H1 (cell line): ENCODE measurements at regions not wholly inside any gene's neighbourhood (a gene's known extent, or its start where the extent isn't known, plus 50 kb on each side); places are given as distances from the start of the nearest gene placed in this dataset.

Experiments used
- CTCF ChIA-PET: fragments of 300-600 bp; sonication (Branson Sonifier 250); formaldehyde crosslinking; loops from one replicate; lab custom pipeline; 2021; ENCODE audit not compliant: partially characterized antibody; lab: Charles Lee
- POLR2A ChIA-PET: fragments of 300-600 bp; sonication (Branson Sonifier 250); formaldehyde crosslinking; loops from one replicate; lab custom pipeline; 2021; ENCODE audit warnings: inconsistent platforms; ENCODE audit not compliant: partially characterized antibody; lab: Charles Lee
- DNase-seq, 2 experiments: peaks; one replicate each; pipeline versions ENCODE4 v3.0.0 to v3.0.0-alpha.2; 2010 to 2022; ENCODE audit warnings: low spot score in 2 of 2, low read depth in 1 of 2, mixed read lengths in 1 of 2
- FAIRE-seq: peaks from 2 replicates; lab custom pipeline; 2011; peaks lifted over from hg19 to GRCh38; lab: Jason Lieb, UNC
- H2AFZ ChIP-seq: 2 replicates; pipeline ENCODE4 v1.8.1; 2012; ENCODE audit warnings: low read length, inconsistent platforms
- H2AK5ac ChIP-seq: 2 replicates; pipeline ENCODE4 v1.6.1; 2013; ENCODE audit warnings: low read depth, low read length
- H2BK120ac ChIP-seq: replicated peaks from 2 replicates; pipeline ENCODE3; 2013; ENCODE audit warnings: low read depth, low read length, inconsistent platforms
- H2BK12ac ChIP-seq: 2 replicates; pipeline ENCODE4 v1.6.1; 2013; ENCODE audit warnings: low read depth, low read length
- H2BK15ac ChIP-seq: 2 replicates; pipeline ENCODE4 v1.6.1; 2013; ENCODE audit warnings: low read length
- H2BK20ac ChIP-seq: 2 replicates; pipeline ENCODE4 v1.6.1; 2013; ENCODE audit warnings: low read length
- H2BK5ac ChIP-seq: 2 replicates; pipeline ENCODE4 v1.6.1; 2013; ENCODE audit warnings: low read depth, low read length
- H3K14ac ChIP-seq: 2 replicates; pipeline ENCODE4 v1.6.1; 2013; ENCODE audit warnings: inconsistent platforms; ENCODE audit not compliant: insufficient read length
- H3K18ac ChIP-seq: 2 replicates; pipeline ENCODE4 v1.6.1; 2013; ENCODE audit warnings: low read length; ENCODE audit errors: extremely low read depth
- H3K23ac ChIP-seq: 2 replicates; pipeline ENCODE4 v1.6.1; 2013; ENCODE audit warnings: inconsistent platforms; ENCODE audit not compliant: insufficient read length
- H3K23me2 ChIP-seq: 2 replicates; pipeline ENCODE4 v1.6.1; 2013; ENCODE audit warnings: low read depth, low read length
- H3K27ac ChIP-seq: 2 replicates; pipeline ENCODE4 v1.6.1; 2011; ENCODE audit warnings: low read depth, low read length, inconsistent platforms
- H3K27me3 ChIP-seq, 4 experiments: replicated peaks in 1 of 4; 1 replicate in 1 of 4; 2 replicates in 3 of 4; pipeline versions ENCODE4 v1.6.1 to v1.8.1; 2011 to 2013; ENCODE audit warnings: low read length in 3 of 4, mild to moderate bottlenecking in 3 of 4, inconsistent platforms in 2 of 4, mixed read lengths in 2 of 4, moderate library complexity in 1 of 4; ENCODE audit not compliant: control insufficient read depth in 3 of 4, insufficient read depth in 3 of 4; ENCODE audit errors: extremely low read depth in 1 of 4
- H3K36me3 ChIP-seq, 4 experiments: 2 replicates each; pipeline versions ENCODE4 v1.6.1 to v1.8.1; 2011 to 2013; ENCODE audit warnings: mild to moderate bottlenecking in 4 of 4, low read length in 3 of 4, moderate library complexity in 2 of 4, control low read depth in 1 of 4, inconsistent platforms in 1 of 4; ENCODE audit not compliant: insufficient read depth in 4 of 4, control insufficient read depth in 2 of 4
- H3K4ac ChIP-seq: replicated peaks from 2 replicates; pipeline ENCODE3; 2013; ENCODE audit warnings: low read length, low read depth, mixed read lengths, inconsistent platforms; ENCODE audit not compliant: insufficient read length
- H3K4me1 ChIP-seq, 4 experiments: replicated peaks in 1 of 4; 1 replicate in 1 of 4; 2 replicates in 3 of 4; pipeline versions ENCODE4 v1.6.1 to v1.8.1; 2011 to 2013; ENCODE audit warnings: low read length in 3 of 4, inconsistent platforms in 2 of 4, mixed read lengths in 1 of 4; ENCODE audit not compliant: insufficient read depth in 4 of 4, control insufficient read depth in 3 of 4
- H3K4me2 ChIP-seq, 2 experiments: 2 replicates each; pipeline versions ENCODE4 v1.6.1 to v1.8.1; 2011 to 2013; ENCODE audit warnings: low read depth in 2 of 2, low read length in 2 of 2, control low read depth in 1 of 2, inconsistent platforms in 1 of 2, mild to moderate bottlenecking in 1 of 2; ENCODE audit not compliant: insufficient read depth in 1 of 2
- H3K4me3 ChIP-seq, 4 experiments: fragments of 200-600, 300-600 bp in 1 of 4; sonication (generic), shearing (Covaris generic), sonication (Bioruptor Twin) in 1 of 4; 2 replicates each; pipeline versions ENCODE4 v1.5.1 to v1.8.1; 2011 to 2016; ENCODE audit warnings: low read length in 4 of 4, low read depth in 3 of 4, control low read depth in 2 of 4, inconsistent platforms in 2 of 4, mild to moderate bottlenecking in 2 of 4, mixed read lengths in 1 of 4, moderate library complexity in 1 of 4; ENCODE audit not compliant: insufficient read depth in 2 of 4; ENCODE audit errors: extremely low read depth in 1 of 4
- H3K56ac ChIP-seq: replicated peaks from 2 replicates; pipeline ENCODE3; 2013; ENCODE audit warnings: low read depth, mild to moderate bottlenecking, mixed read lengths, low read length, inconsistent platforms; ENCODE audit not compliant: insufficient read length
- H3K79me1 ChIP-seq: 2 replicates; pipeline ENCODE4 v1.6.1; 2013; ENCODE audit warnings: low read depth, low read length, control low read depth
- H3K79me2 ChIP-seq, 2 experiments: 2 replicates each; pipeline versions ENCODE4 v1.6.1 to v1.8.1; 2012 to 2013; ENCODE audit warnings: low read length in 2 of 2, mild to moderate bottlenecking in 2 of 2, inconsistent platforms in 1 of 2; ENCODE audit not compliant: insufficient read depth in 2 of 2, control insufficient read depth in 1 of 2
- H3K9ac ChIP-seq, 4 experiments: replicated peaks in 1 of 4; 1 replicate in 1 of 4; 2 replicates in 3 of 4; pipeline versions ENCODE4 v1.6.1 to v1.8.1; 2011 to 2013; ENCODE audit warnings: low read depth in 3 of 4, low read length in 3 of 4, control low read depth in 2 of 4, mild to moderate bottlenecking in 2 of 4, moderate library complexity in 2 of 4, inconsistent platforms in 1 of 4; ENCODE audit errors: extremely low read depth in 1 of 4
- H3K9me3 ChIP-seq, 2 experiments: 2 replicates each; pipeline versions ENCODE4 v1.6.1 to v1.8.1; 2012 to 2013; ENCODE audit warnings: mild to moderate bottlenecking in 2 of 2, moderate library complexity in 2 of 2, control low read depth in 1 of 2, inconsistent platforms in 1 of 2, low read depth in 1 of 2, low read length in 1 of 2, mixed read lengths in 1 of 2; ENCODE audit not compliant: insufficient read depth in 2 of 2
- H4K20me1 ChIP-seq, 2 experiments: replicated peaks in 1 of 2; 2 replicates each; pipeline versions ENCODE3 to v1.8.1; 2011 to 2013; ENCODE audit warnings: inconsistent platforms in 2 of 2, low read length in 2 of 2, mild to moderate bottlenecking in 1 of 2; ENCODE audit not compliant: insufficient read depth in 2 of 2, control insufficient read depth in 1 of 2
- H4K5ac ChIP-seq: 2 replicates; pipeline ENCODE4 v1.6.1; 2013; ENCODE audit warnings: low read length, low read depth, mixed read lengths, inconsistent platforms; ENCODE audit not compliant: insufficient read length
- H4K8ac ChIP-seq: 2 replicates; pipeline ENCODE4 v1.8.0; 2013; ENCODE audit warnings: mild to moderate bottlenecking, moderate library complexity, low read length, inconsistent platforms; ENCODE audit not compliant: insufficient read depth; ENCODE audit errors: extremely low read depth
- H4K91ac ChIP-seq: replicated peaks from 2 replicates; pipeline ENCODE3; 2013; ENCODE audit warnings: low read length, mixed read lengths, inconsistent platforms; ENCODE audit not compliant: insufficient read length
- BACH1 ChIP-seq: IDR thresholded peaks from 2 replicates; pipeline ENCODE4 v1.6.1; 2012; ENCODE audit warnings: low read length, improper control_type of control experiment
- BCL11A ChIP-seq, 2 experiments: IDR thresholded peaks; one replicate each; pipeline ENCODE4 v1.6.1; 2011; ENCODE audit warnings: low read depth in 2 of 2, low read length in 2 of 2, mild to moderate bottlenecking in 2 of 2
- CTBP2 ChIP-seq: IDR thresholded peaks from 2 replicates; pipeline ENCODE4 v1.7.0; 2011; ENCODE audit warnings: borderline replicate concordance, mild to moderate bottlenecking, moderate library complexity, mixed read lengths, low read length; ENCODE audit not compliant: insufficient read depth, insufficient read length
- GTF2F1 ChIP-seq: IDR thresholded peaks from 2 replicates; pipeline ENCODE4 v1.6.1; 2012; ENCODE audit warnings: low read depth, low read length, improper control_type of control experiment, borderline replicate concordance
- HDAC2 ChIP-seq, 2 experiments: fragments of 300-600 bp in 1 of 2; sonication (generic) in 1 of 2; IDR thresholded peaks; 2 replicates each; pipeline ENCODE4 v1.6.1; 2011 to 2012; ENCODE audit warnings: low read depth in 2 of 2, low read length in 2 of 2, mild to moderate bottlenecking in 2 of 2, moderate library complexity in 2 of 2, borderline replicate concordance in 1 of 2, inconsistent platforms in 1 of 2
- KDM4A ChIP-seq: IDR thresholded peaks from one replicate; pipeline ENCODE4 v1.7.1; 2012; ENCODE audit warnings: low read depth, mild to moderate bottlenecking, moderate library complexity, low read length, inconsistent platforms; ENCODE audit not compliant: severe bottlenecking
- POLR2AphosphoS5 ChIP-seq: IDR thresholded peaks from 2 replicates; pipeline ENCODE4 v1.6.1; 2011; ENCODE audit warnings: low read depth, low read length
- RBBP5 ChIP-seq: IDR thresholded peaks from 2 replicates; pipeline ENCODE4 v1.7.1; 2012; ENCODE audit warnings: low read depth, mild to moderate bottlenecking, inconsistent platforms, low read length, moderate library complexity, borderline replicate concordance
- RFX5 ChIP-seq: IDR thresholded peaks from 2 replicates; pipeline ENCODE4 v1.6.1; 2011; ENCODE audit warnings: low read depth, low read length, improper control_type of control experiment, borderline replicate concordance
- SIRT6 ChIP-seq: IDR thresholded peaks from one replicate; pipeline ENCODE4 v1.7.1; 2012; ENCODE audit warnings: low read length, inconsistent platforms
- SRF ChIP-seq: IDR thresholded peaks from 2 replicates; pipeline ENCODE4 v1.6.1; 2011; ENCODE audit warnings: mild to moderate bottlenecking, low read depth, low read length, moderate library complexity
- TAF7 ChIP-seq: optimal IDR thresholded peaks from 2 replicates; pipeline ENCODE3; 2011; ENCODE audit warnings: low read depth, mild to moderate bottlenecking, inconsistent platforms, low read length, moderate library complexity, borderline replicate concordance
- TBP ChIP-seq: IDR thresholded peaks from 2 replicates; pipeline ENCODE4 v1.6.1; 2011; ENCODE audit warnings: low read depth, low read length, improper control_type of control experiment
- TCF12 ChIP-seq: IDR thresholded peaks from 2 replicates; pipeline ENCODE4 v1.6.1; 2011; ENCODE audit warnings: low read depth, mild to moderate bottlenecking, low read length
- YY1 ChIP-seq: IDR thresholded peaks from 2 replicates; pipeline ENCODE4 v1.6.1; 2011; ENCODE audit warnings: low read depth, mild to moderate bottlenecking, low read length
- WGBS, 2 experiments: shearing (Covaris generic) in 1 of 2; methylation state at CpG; one replicate each; pipeline versions ENCODE4 v1.1.6 to v1.1.7; 2013 to 2015; ENCODE audit warnings: low lambda C conversion rate in 2 of 2, mixed read lengths in 2 of 2, inconsistent platforms in 1 of 2, low coverage in 1 of 2, missing lambda C conversion rate in 1 of 2; ENCODE audit not compliant: insufficient replicate concordance in 2 of 2, insufficient coverage in 1 of 2, insufficient read length in 1 of 2; ENCODE audit errors: extremely low coverage in 1 of 2, missing lambda C conversion rate in 1 of 2; 5-methylcytosine and 5-hydroxymethylcytosine counted together

DNA sequence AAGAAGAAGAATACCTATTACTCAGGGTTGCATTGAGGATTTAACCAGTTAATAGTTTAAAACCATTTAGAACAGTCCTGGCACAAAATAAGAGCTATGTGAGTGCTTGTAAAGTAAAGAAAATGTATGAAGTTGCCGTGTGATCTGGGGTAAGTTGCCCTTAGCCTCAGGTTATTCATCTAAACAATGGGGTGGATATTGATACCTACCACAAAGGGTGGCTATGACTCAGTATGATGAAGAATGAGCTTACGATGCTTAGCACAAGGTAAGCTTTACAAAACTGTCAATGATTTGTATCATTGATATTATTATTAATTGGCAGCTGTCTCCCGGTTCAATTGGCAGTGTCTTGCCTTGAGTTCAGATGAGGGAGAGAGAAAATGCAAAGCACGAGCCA, 149.4 kb upstream of the PITX1 start:
- Histone ChIP-seq H2BK12ac (no peak overlapping the region), H3K23ac (no peak overlapping the region), H4K8ac (no peak overlapping the region), H3K79me2 (no peaks in the 10 kb centered on the region), H3K27ac (no peak overlapping the region), H3K9me3 (no peaks in the 10 kb centered on the region), H3K4ac (no peak overlapping the region), H3K4me1 (peaks cover 0 to 7% (median 3%) of the 10 kb centered on the region in 4 experiments; a peak in 5 of 7 replicates), H3K18ac (no peak overlapping the region), H4K5ac (no peak overlapping the region), H3K4me3 (no peak overlapping the region), H3K27me3 (no peaks in the 10 kb centered on the region), H3K56ac (no peak overlapping the region), H4K20me1 (no peaks in the 10 kb centered on the region), H2BK120ac (no peak overlapping the region), H2BK15ac (no peak overlapping the region), H3K4me2 (no peak overlapping the region), H2AK5ac (no peak overlapping the region), H3K9ac (no peak overlapping the region), H2BK5ac (no peak overlapping the region), H2AFZ (no peak overlapping the region), H3K23me2 (no peaks in the 10 kb centered on the region), H3K36me3 (no peaks in the 10 kb centered on the region), H4K91ac (no peak overlapping the region), H3K14ac (no peak overlapping the region), H3K79me1 (no peaks in the 10 kb centered on the region), H2BK20ac (no peak overlapping the region)
- ChIA-PET CTCF (interaction anchor here (0.7 to 1.7 kb wide), 9 partner anchors 9 to 267 kb away, joined by 3 to 7 read pairs (median 3); no protein-coding TSS in a partner anchor), POLR2A (no interaction called here)
- no peak for FAIRE-seq
- no peak for DNase-seq
- 94% methylated on average over 4 of the region's 4 CpGs; no CpG with 5 or more reads in 1 of the 2 experiments for WGBS, 2 experiments
- TF ChIP-seq TAF7, result no peak
- TF ChIP-seq YY1, result no peak
- no peak for TF ChIP-seq POLR2AphosphoS5
- no peak for TF ChIP-seq TCF12
- TF ChIP-seq KDM4A, result no peak
- no peak for TF ChIP-seq GTF2F1
- TF ChIP-seq BCL11A (IDR thresholded peaks at IDR 0.05; ENCODE audit: low read depth in 2 of 2, low read length in 2 of 2), result no peak
- no peak for TF ChIP-seq RFX5
- no peak for TF ChIP-seq SRF
- no peak for TF ChIP-seq BACH1
- no peak for TF ChIP-seq TBP
- no peak for TF ChIP-seq HDAC2 (IDR thresholded peaks at IDR 0.05; ENCODE audit: borderline replicate concordance in 1 of 2, low read depth in 2 of 2, low read length in 2 of 2)
- no peak for TF ChIP-seq RBBP5
- no peak for TF ChIP-seq SIRT6
- no peak for TF ChIP-seq CTBP2
